Panc1 (cell line): ENCODE measurements at regions not wholly inside any gene's neighbourhood (a gene's known extent, or its start where the extent isn't known, plus 50 kb on each side); places are given as distances from the start of the nearest gene placed in this dataset.

ENCODE experiments used
- ATAC-seq: fragments of 200-7000 bp; cut with Tn5 transposase; 2 replicates; pipeline ENCODE4 v1.9.1; 2020; ENCODE audit warnings: mild to moderate bottlenecking, moderate library complexity
- BruUV-seq: library from RNA; stranded (reverse); fragments of 400-500 nt; replicated peaks from 2 replicates; lab custom pipeline; 2021; lab: Mats Ljungman, UMichigan
- CTCF ChIA-PET: fragments of 300-600 bp; sonication (Branson Sonifier 250); formaldehyde crosslinking; loops from one replicate; lab custom pipeline; 2022; ENCODE audit warnings: antibody characterized with exemption; lab: Charles Lee
- POLR2A ChIA-PET: fragments of 300-600 bp; sonication (Branson Sonifier 250); formaldehyde crosslinking; loops from one replicate; lab custom pipeline; 2022; ENCODE audit warnings: antibody characterized with exemption; lab: Charles Lee
- DNase-seq: peaks from one replicate; pipeline ENCODE4 v3.0.0-alpha.2; 2010; ENCODE audit warnings: low read depth, low spot score
- H3K27ac ChIP-seq: 2 replicates; pipeline ENCODE4 v1.5.1; 2011; ENCODE audit warnings: mild to moderate bottlenecking, low read length, inconsistent platforms
- H3K27me3 ChIP-seq: fragments of 200-500 bp; sonication (Bioruptor generic); 2 replicates; pipeline ENCODE4 v1.6.0; 2014; ENCODE audit warnings: low read length, inconsistent platforms; ENCODE audit not compliant: control insufficient read depth, insufficient read depth
- H3K36me3 ChIP-seq: fragments of 200-500 bp; sonication (Bioruptor generic); 2 replicates; pipeline ENCODE4 v1.5.1; 2014; ENCODE audit warnings: inconsistent platforms, mild to moderate bottlenecking, low read length, moderate library complexity; ENCODE audit not compliant: control insufficient read depth, insufficient read depth
- H3K4me1 ChIP-seq: 2 replicates; pipeline ENCODE4 v1.5.1; 2011; ENCODE audit warnings: inconsistent platforms, mild to moderate bottlenecking, low read length, moderate library complexity; ENCODE audit not compliant: control insufficient read depth, insufficient read depth
- H3K4me3 ChIP-seq, 2 experiments: 2 replicates each; pipeline ENCODE4 v1.5.1; 2011 to 2012; ENCODE audit warnings: low read depth in 2 of 2, low read length in 2 of 2, mild to moderate bottlenecking in 2 of 2, inconsistent platforms in 1 of 2, moderate library complexity in 1 of 2
- H3K9me3 ChIP-seq: fragments of 200-500 bp; sonication (Bioruptor generic); 2 replicates; pipeline ENCODE4 v1.5.1; 2014; ENCODE audit warnings: low read depth, mild to moderate bottlenecking, inconsistent platforms, low read length, moderate library complexity; ENCODE audit not compliant: control insufficient read depth, insufficient read depth
- CTCF ChIP-seq: fragments of 450-650 bp; IDR thresholded peaks from 2 replicates; pipeline ENCODE4 v1.5.1; 2017; ENCODE audit warnings: mild to moderate bottlenecking
- POLR2AphosphoS5 ChIP-seq: IDR thresholded peaks from 2 replicates; pipeline ENCODE4 v1.6.1; 2012; ENCODE audit warnings: mild to moderate bottlenecking, low read depth, low read length, moderate library complexity
- REST ChIP-seq, 2 experiments: IDR thresholded peaks; 2 replicates each; pipeline ENCODE4 v1.6.1; 2011 to 2012; ENCODE audit warnings: low read depth in 2 of 2, control low read depth in 1 of 2, low read length in 1 of 2, mild to moderate bottlenecking in 1 of 2, moderate library complexity in 1 of 2; ENCODE audit not compliant: insufficient read depth in 1 of 2
- SIN3A ChIP-seq: IDR thresholded peaks from 2 replicates; pipeline ENCODE4 v1.6.1; 2012; ENCODE audit warnings: low read depth, mild to moderate bottlenecking, low read length, moderate library complexity, borderline replicate concordance; ENCODE audit not compliant: insufficient read depth
- TCF7L2 ChIP-seq: IDR thresholded peaks from 2 replicates; pipeline ENCODE4 v1.6.1; 2011; ENCODE audit warnings: mild to moderate bottlenecking, low read depth, low read length, inconsistent platforms
- in situ Hi-C: cut with HindIII; loops from 2 replicates; pipeline ENCODE4 v1.10.0; 2016; ENCODE audit warnings: low sequenced_read_pairs, low pct_unique_long_range_greater_than_20kb
- intact Hi-C: fragments of 100-400 bp; cut with micrococcal nuclease; formaldehyde crosslinking; loops from one replicate; pipeline ENCODE4 v1.10.0; 2022; ENCODE audit not compliant: unreplicated experiment

- Histone ChIP-seq H3K4me3 (no peak overlapping the region), H3K9me3 (no peaks in the 10 kb centered on the region), H3K27ac (no peak overlapping the region), H3K27me3 (no peaks in the 10 kb centered on the region; the same call in 1 of the 2 replicates), H3K36me3 (no peaks in the 10 kb centered on the region), H3K4me1 (no peaks in the 10 kb centered on the region)
- in situ Hi-C loops (no loop called here), intact Hi-C loops (no loop called here)
- ChIA-PET POLR2A (no interaction called here), CTCF (interaction anchor here (0.7 kb wide), 1 partner anchor 30 kb away, joined by 6 read pairs; no protein-coding TSS in a partner anchor)
- BruUV-seq, result no TSS peak
- ATAC-seq (no peak), DNase-seq (no peak)
- TF ChIP-seq CTCF (no peak), REST (IDR thresholded peaks at IDR 0.05; ENCODE audit: insufficient read depth in 1 of 2, low read depth in 2 of 2, low read length in 1 of 2) (no peak), TCF7L2 (no peak), POLR2AphosphoS5 (no peak), SIN3A (no peak)
Observed at GRCh38 chr9:89838621-89839020, 233.8 kb downstream of the GADD45G start.

- H3K27ac ChIP-seq, result no peak overlapping the region
- DNase-seq (no peak), ATAC-seq (no peak)
- H3K36me3 ChIP-seq, result no peaks in the 10 kb centered on the region
- ChIA-PET POLR2A (no interaction called here), CTCF (no interaction called here)
- no TSS peak for BruUV-seq
- no peaks in the 10 kb centered on the region for H3K4me1 ChIP-seq
- no peak overlapping the region for H3K4me3 ChIP-seq
- intact Hi-C loops (no loop called here), in situ Hi-C loops (no loop called here)
- TF ChIP-seq POLR2AphosphoS5, result no peak
- no peak for TF ChIP-seq CTCF
- no peak for TF ChIP-seq TCF7L2
- TF ChIP-seq REST (IDR thresholded peaks at IDR 0.05; ENCODE audit: insufficient read depth in 1 of 2, low read depth in 2 of 2, low read length in 1 of 2), result no peak
- no peak for TF ChIP-seq SIN3A
- no peaks in the 10 kb centered on the region for H3K9me3 ChIP-seq
- H3K27me3 ChIP-seq, result no peaks in the 10 kb centered on the region
Observed at GRCh38 chr9:89839449-89839848, 234.6 kb downstream of the GADD45G start.
